Stimulated activated naive CD8-positive, alpha-beta T cell treated with anti-CD3 and anti-CD28 coated beads, Interleukin-15, Interleukin-2, amounts not matched to agents 100 U/mL and 50 U/mL, for 24 hours (primary cell): ENCODE measurements at regions not wholly inside any gene's neighbourhood (a gene's known extent, or its start where the extent isn't known, plus 50 kb on each side); places are given as distances from the start of the nearest gene placed in this dataset.

ENCODE experiments used
- ATAC-seq: fragments of 150-1000 bp; cut with Tn5 transposase; one replicate; pipeline ENCODE4 v1.10.0; 2021
- DNase-seq: peaks from one replicate; pipeline ENCODE4 v3.0.0; 2021

DNA sequence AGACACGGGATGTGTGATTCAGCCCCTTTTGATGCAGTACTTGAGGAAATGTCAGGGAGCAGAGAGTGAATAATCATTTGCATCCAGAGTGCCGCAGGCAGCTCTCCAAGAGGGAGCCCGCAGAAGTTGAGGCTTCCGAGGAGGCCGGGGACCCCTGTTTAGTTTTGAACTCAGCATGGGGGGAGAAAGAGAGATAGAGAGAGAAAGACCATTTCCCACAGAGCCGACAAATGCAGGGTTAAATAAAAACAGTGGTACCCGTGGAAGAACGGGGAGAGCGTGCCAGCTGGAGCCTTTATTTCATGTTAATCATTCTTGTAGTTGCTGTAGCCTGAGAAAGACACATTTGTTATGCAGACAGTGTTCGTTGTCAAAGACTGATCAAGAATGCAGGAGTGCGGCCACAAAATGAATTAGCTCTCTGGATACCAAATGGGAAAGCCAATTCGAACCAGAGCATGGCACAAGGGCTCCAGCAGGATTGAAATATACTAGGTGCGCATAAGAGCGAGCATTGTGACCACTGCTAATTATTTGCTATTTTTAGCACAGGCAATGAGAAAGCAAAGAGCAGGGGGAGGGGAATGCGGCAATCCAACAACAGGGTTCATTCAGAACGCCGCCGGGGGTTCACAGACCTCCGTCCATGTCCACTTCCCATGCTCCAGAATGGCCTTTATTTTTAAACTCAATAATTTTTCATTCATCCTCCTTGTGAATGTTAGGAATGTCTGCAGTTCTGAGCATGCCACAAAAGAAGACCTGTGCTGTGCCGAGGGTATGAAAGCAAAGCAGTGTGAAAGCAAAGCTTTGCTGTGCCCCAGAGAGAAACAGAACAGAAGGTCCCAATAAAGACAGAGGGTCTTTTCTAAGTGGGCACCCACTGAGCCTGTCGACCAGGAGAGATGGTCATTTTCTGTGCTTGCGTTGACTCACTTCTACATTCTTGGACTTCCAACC lies 243.9 kb upstream of the VCX3A start:
- ATAC-seq = no peak
- no peak for DNase-seq

DNA sequence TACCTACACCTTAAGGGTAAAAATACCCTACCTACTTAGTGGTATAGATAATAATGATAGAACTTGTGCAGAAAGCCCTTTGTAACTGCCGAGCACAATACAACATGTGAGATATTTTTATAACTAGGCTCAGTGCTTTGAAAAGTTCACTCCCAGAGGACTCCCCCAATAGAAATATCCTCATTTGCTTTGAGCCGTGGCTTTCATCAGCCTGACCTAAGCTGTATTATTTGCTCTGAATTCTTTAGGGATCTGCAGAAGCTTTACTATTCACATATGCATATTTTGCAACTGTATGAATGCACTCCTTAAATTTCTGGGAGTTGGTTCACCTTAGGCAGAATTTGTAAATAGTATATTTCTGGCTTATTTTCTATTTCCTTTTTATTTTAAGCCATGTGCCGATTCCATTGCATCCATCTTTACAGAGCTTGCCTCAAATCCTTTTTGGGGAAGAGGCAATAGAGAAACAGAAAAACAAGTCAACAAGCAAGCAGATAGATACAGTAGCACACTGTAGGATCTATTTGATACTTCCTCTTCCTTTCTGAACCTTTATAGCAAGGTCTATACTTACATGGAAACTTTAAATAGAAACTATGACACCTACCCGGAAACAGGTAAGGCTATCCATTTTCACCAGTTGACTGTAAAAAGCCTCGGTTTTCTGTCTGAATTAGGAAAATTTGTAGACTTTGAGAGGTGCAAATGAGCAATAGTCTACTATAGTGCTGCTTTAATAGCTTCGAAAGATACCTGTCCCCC lies 242.5 kb upstream of the VCX3A start:
- ATAC-seq (no peak), DNase-seq (no peak)

DNA sequence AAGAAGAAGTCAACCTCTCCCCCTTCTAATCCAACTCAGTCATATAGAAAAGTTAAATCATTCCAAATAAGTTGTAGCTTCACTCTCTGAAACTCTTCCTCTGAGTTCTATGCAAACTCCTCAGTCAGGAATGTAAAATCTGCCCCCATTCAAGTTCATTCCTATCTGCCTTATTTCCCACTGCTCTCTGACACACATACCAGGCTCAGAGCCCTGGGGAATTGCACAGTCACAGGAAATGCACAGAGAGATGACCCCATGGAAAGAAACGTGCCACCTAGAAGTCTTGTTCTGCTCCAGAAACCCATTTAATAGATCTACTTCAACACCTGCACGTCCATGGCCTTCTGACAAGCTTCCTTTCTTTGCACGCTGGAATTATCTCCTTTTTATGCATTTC lies 236.0 kb upstream of the VCX3A start:
- ATAC-seq = no peak
- no peak for DNase-seq

DNA sequence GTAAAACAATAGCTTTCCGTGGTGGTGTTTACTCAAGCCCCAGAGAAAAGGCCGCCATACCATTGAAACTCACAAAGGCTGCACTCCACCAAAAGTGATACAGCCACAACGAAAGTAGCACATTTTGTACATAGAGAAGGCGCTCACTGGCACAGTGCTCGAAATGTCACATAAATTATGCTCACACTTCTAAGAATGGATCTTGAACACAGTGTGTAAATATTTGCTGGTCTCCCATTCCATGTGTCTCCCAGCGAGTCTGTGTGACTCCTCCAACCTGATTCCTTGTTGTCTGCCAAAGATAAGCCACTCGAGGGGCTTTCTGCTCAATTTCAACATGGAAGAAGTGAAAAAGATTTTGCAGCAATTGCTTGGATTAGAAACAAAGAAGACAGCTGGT lies 234.0 kb upstream of the VCX3A start:
- DNase-seq = no peak
- no peak for ATAC-seq

DNA sequence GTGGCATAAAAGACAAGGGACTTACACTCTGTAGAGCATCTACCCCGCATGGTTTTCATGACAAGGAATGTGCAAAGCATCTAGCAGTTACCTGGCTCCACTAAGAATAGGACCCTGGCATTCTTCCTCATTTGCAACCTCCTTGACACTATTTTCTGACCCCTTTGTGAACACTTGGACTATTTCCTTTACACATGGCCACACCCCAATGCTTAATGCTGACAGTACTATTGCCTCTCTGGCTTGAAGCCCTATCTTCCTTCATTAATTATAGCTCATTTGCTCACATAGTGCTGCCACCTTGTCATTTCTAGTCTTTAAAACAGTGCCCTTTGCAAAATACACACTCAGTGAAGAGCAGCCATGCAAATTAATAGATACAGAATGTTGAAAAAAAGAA lies 226.3 kb upstream of the VCX3A start:
- no peak for ATAC-seq

DNA sequence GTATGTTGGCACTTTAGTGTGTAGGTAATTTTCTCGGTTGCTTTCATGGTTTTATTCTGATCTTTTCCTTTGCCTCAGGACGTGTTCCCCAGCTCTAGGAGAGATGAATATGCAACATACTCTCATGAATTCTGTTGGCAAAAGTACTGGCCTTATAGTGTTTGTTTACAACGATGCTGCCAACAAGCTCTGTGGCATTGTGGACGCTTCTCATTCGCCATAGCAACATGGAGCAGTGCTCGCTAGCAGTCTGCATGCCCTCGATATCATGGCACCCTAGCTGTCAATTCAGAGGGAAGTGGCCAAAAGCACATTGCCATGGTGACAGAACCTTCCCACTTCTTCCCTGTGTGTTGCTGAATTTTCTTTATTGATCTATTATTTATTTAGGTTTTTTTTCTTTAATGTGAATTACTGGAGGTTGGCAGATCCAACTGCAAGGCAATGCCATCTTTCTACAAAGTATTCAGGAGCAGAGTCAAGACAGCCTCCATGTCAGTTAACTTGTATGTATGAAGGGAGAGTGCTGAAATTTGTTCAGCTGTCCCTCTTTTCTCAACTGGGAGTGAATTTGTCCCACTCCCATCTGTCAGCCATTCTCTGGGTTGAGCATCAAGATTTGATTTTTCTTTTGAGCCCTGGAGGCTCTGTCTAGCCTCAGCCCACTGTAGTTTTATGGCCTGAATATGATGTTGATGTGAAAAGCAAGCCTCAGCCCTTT lies 224.9 kb upstream of the VCX3A start:
- ATAC-seq (no peak), DNase-seq (no peak)

More for the DNA sequence above, 226.3 kb upstream of the VCX3A start:
- no peak for DNase-seq

DNA sequence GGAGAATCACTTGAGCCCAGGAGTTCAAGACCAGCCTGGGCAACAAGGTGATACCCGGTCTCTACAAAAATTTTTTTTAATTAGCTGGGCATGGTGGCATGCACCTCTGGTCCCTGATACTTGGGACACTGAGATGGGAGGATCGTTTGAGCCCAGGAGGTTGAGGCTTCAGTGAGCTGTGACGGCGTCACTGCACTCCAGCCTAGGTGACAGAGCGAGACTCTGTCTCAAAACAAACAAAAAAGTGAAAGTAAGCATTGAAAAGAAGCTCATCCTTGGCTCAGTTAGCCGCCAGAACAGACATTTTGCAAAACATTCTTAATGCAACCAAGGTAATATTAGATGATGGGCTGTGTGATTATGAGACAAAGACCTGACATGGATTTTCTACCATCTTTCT lies 223.3 kb upstream of the VCX3A start:
- no peak for ATAC-seq
- no peak for DNase-seq

DNA sequence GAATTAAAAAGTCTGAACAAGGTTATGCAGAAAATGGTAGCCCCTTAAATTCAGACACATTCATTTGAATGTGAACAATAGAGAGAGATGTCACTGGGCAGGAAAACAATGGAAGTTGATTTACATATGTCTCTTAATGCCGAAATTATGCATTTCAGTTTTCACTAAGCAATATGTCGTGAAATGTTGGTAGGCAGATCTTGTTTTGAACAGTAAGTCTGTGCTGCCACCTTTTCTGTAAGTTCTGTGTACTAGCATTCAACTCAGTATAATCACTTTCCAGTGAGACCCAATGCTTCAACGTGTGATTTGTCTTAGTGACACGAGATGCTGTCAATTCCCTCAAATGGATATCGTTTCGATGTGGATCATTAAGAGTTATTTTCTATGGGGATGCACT lies 222.7 kb upstream of the VCX3A start:
- ATAC-seq = no peak
- no peak for DNase-seq

DNA sequence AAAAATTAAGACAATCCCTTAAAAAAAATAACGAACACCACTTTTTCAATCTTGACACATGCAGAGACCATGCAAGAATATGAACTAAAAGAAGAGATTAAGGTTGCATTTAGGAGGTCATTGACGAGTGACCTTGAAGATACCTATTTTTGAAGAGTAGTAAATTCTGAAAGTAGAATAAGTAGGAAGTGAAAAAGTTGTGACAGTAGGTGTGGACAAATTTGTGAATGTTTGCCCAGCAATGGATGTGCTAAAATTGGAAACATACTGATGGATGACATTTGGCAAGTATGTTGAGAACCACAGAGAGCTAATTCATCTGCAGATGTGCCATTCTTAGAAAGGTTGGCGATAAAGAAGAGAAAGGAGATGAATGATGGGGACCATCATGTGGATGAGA lies 213.7 kb upstream of the VCX3A start:
- ATAC-seq (no peak), DNase-seq (no peak)

DNA sequence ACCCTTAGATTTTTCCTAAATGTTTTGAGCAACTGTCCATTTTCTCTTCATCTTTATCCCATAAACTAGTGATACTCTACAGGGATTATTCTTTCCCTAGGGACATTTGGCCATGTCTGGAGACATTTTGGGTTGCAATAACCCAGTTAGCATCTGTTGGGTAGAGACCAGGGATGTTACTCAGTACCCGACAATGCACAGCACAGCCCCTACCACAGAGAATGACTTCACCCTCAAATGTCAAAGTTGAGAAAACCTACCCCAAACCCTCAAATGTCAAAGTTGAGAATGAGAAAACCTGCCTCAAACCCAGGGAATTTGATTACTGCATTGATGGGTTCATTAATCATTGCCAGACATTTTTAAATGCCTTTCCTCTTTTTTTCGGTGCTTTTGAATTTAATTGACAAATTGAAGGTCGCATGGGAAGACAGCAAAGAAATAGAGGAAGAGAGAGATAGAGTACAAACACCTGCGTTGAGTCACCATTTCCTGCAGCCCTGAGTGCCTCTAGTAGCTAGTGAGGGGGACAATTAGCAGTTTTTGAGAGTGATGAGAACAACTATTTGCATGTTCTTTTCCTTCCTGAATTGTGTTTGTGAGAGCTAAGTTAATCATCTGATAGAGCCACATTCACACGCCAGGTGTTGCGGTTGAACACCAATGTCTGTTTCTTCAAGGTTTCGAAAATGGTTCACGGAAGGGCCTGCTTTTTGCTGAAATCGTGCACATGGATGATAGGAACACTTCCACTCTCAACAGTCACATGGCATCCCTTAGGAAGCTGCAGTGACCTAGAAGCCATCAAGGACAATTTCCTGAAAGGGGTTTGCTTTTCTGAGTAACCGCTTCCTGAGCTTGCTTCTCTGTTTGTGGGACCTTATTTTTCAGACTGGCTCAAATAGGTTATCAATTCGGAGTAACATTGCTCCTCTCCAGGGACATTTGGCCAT lies 203.9 kb upstream of the VCX3A start:
- DNase-seq (peak; percentile 2), ATAC-seq (peak; percentile 57)

DNA sequence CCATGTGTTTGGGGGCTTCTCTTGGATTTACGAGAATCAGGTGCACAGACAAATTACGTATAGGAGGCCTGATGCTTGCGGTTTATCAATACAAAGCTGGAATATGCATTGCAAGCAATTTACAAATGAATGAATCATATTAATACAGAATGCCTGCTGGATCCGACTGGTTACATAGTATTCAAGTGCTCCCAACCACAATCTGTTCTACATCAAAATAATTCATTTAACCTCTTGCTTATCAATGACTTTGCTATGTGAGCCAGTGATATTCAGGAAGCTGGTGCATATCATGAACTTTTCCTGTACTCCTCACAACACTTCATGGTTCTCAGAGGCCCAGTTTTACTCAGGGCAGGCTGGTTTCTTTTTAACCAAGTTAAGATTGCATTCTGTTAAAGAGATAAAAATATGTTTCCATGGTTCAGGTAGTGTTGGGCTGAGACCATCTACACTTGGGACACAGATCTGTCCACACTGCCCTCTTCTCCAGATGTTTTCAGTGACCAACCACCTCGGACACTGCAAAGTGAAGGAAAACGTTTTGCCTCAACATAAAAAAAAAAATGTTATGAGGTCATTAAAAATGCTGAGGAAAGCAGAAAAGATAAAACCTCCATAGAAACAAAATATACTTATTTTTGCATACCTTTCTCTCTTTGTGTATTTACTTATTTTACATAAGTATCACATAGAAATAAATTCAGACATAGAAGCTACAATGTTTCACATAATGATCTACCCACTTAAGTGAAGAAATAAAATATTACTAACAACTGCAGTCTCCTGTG lies 200.1 kb upstream of the VCX3A start:
- ATAC-seq (no peak), DNase-seq (no peak)

DNA sequence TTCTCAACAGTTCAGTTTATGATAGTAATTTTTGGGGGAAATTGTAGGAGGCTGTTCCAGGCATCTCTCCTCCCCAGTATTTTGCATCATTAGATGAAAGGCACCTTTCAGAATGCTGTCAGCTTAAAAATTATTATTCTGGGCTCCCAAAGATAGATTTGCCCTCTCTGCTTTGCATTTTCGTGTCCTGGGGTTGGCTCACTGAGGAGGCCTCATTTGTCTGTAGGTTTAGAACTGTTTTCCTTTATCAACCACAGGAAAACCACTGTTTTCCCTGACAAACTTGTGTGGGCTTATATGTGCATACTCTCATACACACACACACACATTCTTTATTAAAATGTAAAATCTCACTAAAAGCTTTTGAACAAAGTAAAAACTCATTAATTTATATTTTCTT lies 197.2 kb upstream of the VCX3A start:
- no peak for DNase-seq
- ATAC-seq = no peak

DNA sequence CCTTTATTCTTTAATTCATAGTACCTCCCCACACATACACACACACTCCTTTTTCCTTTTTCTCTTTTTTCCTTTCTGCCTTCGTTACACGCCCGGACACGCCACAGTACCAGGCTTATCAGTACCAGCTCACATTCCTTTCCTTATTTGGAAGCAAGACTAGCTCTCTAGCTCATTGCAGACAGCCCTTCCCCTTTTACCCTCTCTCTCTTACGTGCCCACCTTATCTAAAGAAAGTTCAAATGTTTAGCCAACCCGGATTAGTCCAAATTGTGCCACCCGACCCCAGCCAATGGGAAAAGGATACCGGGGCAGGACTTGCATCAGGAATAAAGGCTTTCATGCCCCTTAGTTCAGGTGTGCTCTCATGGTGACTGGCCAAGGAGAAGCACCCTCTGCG lies 194.7 kb upstream of the VCX3A start:
- DNase-seq (no peak), ATAC-seq (no peak)

DNA sequence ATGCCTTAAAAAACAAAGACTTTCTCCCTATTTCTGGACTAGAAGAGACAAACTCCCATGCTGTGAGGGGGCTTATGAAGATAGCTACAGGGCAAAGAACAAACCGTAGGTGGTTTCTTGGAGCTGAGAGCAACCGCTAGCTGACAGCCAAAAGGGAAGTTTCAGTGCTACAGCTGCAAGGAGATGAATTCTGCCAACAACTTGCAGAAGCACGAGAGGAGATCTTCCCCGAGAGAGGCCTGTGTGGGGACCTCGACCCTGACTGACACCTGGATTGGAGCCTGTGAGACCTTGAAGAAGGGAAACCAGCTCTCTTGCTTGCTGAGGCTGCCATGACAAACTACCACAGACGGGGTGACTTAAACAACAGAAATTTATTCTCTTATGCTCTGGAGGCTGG lies 183.8 kb upstream of the VCX3A start:
- ATAC-seq = no peak
- DNase-seq = no peak

DNA sequence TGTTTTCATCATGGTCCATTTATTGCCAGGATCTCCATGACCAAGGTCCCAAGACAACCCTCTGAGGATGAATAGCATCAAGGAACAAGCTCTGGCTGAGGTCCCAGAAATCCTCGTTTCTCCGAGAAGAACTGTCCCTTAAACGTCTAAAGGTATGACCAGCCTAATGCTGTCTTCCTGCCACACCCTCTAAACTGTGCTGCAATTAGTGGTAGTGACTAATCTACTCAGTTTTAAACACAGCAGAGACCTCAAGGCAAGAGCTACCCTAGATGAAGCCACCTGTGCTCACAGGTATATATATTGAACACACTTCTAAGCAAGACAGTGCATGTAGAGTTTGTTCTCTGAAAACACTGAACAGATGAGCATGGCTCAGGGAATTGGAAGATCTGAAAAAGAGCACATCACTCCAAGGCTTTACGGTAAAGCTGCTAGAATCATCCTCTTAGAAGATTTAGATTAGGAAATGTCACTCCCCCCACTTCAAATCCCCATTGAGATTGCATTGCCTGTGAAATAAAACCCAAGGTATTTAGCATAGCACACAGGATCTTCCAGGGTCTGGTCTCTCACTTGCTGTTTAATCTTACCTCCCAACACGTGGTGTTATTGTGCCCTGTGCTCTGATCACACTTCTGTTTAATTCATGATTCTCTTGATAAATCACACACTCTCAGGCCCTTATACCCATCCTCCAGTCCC lies 173.9 kb upstream of the VCX3A start:
- DNase-seq = no peak
- no peak for ATAC-seq

DNA sequence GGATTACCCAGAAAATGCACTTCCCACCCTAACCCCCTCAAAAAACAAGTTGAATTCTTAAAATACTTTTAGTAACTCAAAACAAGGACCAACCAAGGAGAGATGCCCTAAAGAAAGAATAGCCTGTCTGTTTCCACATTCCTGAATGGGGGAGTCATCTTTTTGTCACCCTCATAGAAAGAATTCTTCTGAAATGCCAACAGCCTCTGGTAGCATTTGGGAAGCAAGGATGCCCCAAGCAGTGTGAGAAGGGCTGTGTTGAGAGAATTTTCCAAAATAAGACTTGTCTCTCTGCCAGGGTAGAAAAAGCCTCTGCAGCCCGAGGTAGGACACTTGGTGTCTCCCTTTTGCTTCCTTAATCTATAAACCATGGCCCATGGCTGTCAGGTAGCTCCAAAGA lies 173.1 kb upstream of the VCX3A start:
- ATAC-seq = no peak

DNA sequence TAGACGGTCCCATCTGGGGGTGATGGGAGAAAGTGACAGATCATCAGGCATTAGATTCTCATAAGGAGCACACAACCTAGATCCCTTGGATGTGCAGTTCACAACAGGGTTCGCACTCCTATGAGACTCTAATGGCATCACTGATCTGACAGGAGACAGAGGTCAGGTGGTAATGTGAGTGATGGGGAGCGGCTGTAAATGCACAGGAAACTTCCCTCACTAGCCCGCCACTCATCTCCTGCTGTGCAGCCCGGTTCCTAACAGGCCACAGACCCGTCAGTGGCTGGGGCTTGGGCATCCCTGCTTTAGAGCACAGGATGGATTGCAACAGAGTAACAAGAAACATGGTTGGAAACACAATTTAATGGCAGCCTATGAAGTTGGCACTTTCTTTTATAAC lies 172.6 kb upstream of the VCX3A start:
- no peak for DNase-seq
- no peak for ATAC-seq

More for the DNA sequence above, 173.1 kb upstream of the VCX3A start:
- no peak for DNase-seq

DNA sequence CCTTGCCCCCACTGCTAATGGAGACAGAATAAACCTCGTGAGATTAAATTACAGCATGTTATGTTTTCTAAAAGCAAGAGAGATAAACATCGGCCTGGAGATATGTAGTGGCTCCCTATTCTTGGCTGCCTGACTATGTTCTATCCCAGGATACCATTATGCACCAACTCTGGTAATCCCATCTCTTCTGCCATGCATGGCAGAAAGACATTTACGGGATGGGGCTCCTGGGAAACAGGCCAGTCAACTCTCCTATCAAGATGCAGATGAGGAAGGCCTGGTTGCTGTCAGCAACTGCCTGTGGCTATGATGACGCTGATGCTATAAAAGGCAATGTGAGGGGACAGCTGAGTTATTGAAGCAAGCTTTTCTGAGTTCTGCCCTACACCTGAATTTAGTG lies 166.2 kb upstream of the VCX3A start:
- ATAC-seq = no peak
- DNase-seq = no peak

DNA sequence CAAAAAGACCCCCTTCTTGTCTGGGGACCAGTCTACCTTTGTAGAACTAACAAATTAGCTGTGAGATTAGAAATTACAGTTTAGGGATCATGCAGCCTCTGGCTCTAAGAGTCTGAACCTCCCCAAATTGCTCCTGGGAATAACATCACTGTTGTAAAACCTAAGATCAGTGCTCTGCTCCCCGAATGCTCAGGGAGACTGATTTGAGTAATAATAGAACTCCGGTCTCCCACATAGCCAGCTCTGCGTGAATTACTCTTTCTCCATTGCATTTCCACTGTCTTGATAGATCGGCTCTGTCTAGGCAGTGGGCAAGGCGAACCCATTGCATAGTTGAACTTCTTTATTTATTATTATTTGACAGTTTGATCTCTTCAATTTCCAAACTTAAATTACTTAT lies 160.8 kb upstream of the VCX3A start:
- no peak for DNase-seq
- ATAC-seq = no peak

DNA sequence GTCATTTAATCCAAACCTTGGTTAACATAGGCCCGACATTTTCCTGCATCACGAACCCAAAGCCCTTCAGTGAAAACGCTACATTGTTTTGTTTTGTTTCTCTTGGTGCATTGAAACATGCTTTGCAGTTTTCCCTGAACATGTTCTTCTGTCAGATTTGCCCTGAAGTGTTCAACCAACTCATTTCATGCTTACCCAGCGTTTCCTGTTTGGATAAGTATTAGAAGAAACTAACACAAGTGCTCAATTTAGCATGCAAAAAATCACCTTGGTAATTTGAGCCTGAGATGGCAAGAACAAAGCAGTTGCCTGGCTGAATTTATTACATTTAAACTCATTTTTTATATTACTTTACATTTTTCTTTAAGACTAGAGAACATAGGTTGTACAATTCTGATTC lies 160.1 kb upstream of the VCX3A start:
- no peak for DNase-seq
- ATAC-seq = no peak
